GM19463 (cell line): ENCODE measurements at regions not wholly inside any gene's neighbourhood (a gene's known extent, or its start where the extent isn't known, plus 50 kb on each side); places are given as distances from the start of the nearest gene placed in this dataset.

Experiments used
- ATAC-seq: cut with Tn5 transposase; IDR thresholded peaks from one replicate; pipeline ENCODE4 v1.9.1; 2021; ENCODE audit warnings: mild to moderate bottlenecking, moderate library complexity; ENCODE audit not compliant: unreplicated experiment

GRCh38 chr3:106371971-106372805 is 503.4 kb upstream of the CBLB start:
- no peak for ATAC-seq

GRCh38 chr3:106372806-106373190 is 504.0 kb upstream of the CBLB start:
- no peak for ATAC-seq

- ATAC-seq: no peak
These were observed 507.3 kb upstream of the CBLB start for GRCh38 chr3:106376016-106376570.

GRCh38 chr3:106379251-106379750 is 510.5 kb upstream of the CBLB start:
- ATAC-seq: no peak

- ATAC-seq: no peak
These were observed 511.4 kb upstream of the CBLB start for GRCh38 chr3:106380232-106380631.

GRCh38 chr3:106381286-106381938 is 512.6 kb upstream of the CBLB start:
- ATAC-seq: no peak

GRCh38 chr3:106381939-106382335 is 513.1 kb upstream of the CBLB start:
- ATAC-seq: no peak

- no peak for ATAC-seq
These were observed 517.2 kb upstream of the CBLB start for GRCh38 chr3:106386050-106386449.

- ATAC-seq: no peak
These were observed 524.1 kb upstream of the CBLB start for GRCh38 chr3:106392915-106393314.

GRCh38 chr3:106397006-106397405 is 528.2 kb upstream of the CBLB start:
- ATAC-seq: no peak

GRCh38 chr3:106398891-106399600 is 530.2 kb upstream of the CBLB start:
- ATAC-seq: no peak

- no peak for ATAC-seq
These were observed 530.9 kb upstream of the CBLB start for GRCh38 chr3:106399761-106400160.

- no peak for ATAC-seq
These were observed 533.1 kb upstream of the CBLB start for GRCh38 chr3:106401666-106402490.

- no peak for ATAC-seq
These were observed 534.7 kb upstream of the CBLB start for GRCh38 chr3:106403371-106404145.

- no peak for ATAC-seq
These were observed 544.9 kb upstream of the CBLB start for GRCh38 chr3:106413683-106414082.

- no peak for ATAC-seq
These were observed 551.8 kb upstream of the CBLB start for GRCh38 chr3:106420628-106421027.

GRCh38 chr3:106421426-106421825 is 552.6 kb upstream of the CBLB start:
- no peak for ATAC-seq

GRCh38 chr3:106421909-106422308 is 553.1 kb upstream of the CBLB start:
- ATAC-seq: no peak

- no peak for ATAC-seq
These were observed 554.8 kb upstream of the CBLB start for GRCh38 chr3:106423321-106424225.
